ENCODE measurements at regions not wholly inside any gene's neighbourhood (a gene's known extent, or its start where the extent isn't known, plus 50 kb on each side); places are given as distances from the start of the nearest gene placed in this dataset.
A peak's percentile ranks its signal among the peaks of the same experiment; 100 is the strongest.

DNA sequence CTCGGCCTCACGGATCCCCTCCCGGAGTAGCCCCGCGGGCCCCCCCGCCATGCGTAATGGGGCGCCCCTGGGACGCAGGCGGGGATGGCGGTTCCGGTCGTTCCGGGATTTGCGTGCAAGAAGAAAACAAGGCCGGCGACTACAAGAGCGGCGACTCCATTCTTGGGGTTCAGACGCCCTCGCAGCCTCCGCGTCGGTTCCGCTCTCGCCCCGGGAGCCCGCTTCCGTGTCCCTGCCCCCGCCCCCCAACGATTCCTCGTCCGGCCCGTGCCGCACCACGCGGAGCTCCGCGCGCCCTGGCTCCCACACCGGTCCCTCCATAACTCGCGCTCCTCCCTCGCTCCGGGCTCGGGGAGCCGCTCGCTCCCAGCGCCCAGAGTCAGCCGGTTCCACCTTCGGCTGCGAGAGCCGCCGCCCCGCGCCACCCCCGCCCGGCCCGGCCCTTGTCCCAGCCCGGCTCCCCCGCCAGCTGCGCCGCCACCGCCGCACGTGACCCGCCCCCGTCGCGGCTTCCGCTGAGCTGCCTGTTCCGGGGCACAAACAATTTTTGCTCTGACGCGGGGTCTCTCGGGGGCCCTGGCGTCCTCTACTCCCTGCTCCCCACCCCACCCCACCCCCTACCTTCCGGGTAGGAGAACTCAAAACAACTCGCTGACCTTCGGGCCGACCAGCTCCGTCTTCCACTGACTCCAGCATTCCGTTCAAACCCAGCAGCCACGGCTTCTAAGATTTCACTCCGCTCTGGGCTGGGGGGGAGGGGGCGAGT lies 78.8 kb upstream of the BCOR start:
- dilution Hi-C loops (cut with MboI; ENCODE audit: extremely low pct_ligation_motif_present, low sequenced_read_pairs): no loop called here
- intact Hi-C loops (cut with micrococcal nuclease): loop anchor here (10.0 kb wide), 1 partner anchor 1372 kb away; the partner anchor contains the start of gene MID1IP1
- peak; percentile 20 for TF ChIP-seq POLR2AphosphoS5 (IDR thresholded peaks at IDR 0.05; ENCODE audit: insufficient read depth, low read depth, low read length)
- TF ChIP-seq EZH2 (IDR thresholded peaks at IDR 0.05; ENCODE audit: borderline replicate concordance, low read depth, low read length, severe bottlenecking): no peak
- Histone ChIP-seq H3K79me2 (ENCODE audit: control insufficient read depth, insufficient read depth, low read length) (no peaks in the 10 kb centered on the region), H3K9me3 (replicated peaks; ENCODE audit: control insufficient read depth, insufficient read depth, low read length) (no peaks in the 10 kb centered on the region), H3K4me3 (replicated peaks in 1 of 3; ENCODE audit: insufficient read depth in 1 of 3, low read depth in 1 of 3, low read length in 3 of 3) (peak overlapping the region in 2 of 3 experiments; percentile 36 to 49), H3K9ac (replicated peaks; ENCODE audit: extremely low read depth, insufficient read depth, low read length) (peak overlapping the region; percentile 74), H3K27me3 (ENCODE audit: control insufficient read depth in 2 of 2, insufficient read depth in 2 of 2, low read length in 2 of 2) (no peaks in the 10 kb centered on the region), H3K36me3 (ENCODE audit: control insufficient read depth in 2 of 2, extremely low read depth in 1 of 2, insufficient read depth in 2 of 2, low read length in 2 of 2) (no peaks in the 10 kb centered on the region), H3K4me2 (ENCODE audit: insufficient read depth, low read length) (peak overlapping the region; percentile 56), H2AFZ (ENCODE audit: low read depth, low read length) (peak overlapping the region; percentile 70), H3K9me1 (replicated peaks; ENCODE audit: control insufficient read depth, extremely low read depth, insufficient read depth, low read length) (no peaks in the 10 kb centered on the region), H3K4me1 (ENCODE audit: control insufficient read depth, extremely low read depth, insufficient read depth, low read length) (peaks cover 32% of the 10 kb centered on the region), H3K27ac (ENCODE audit: insufficient read depth, low read depth, low read length) (peak overlapping the region; percentile 66), H4K20me1 (replicated peaks; ENCODE audit: control insufficient read depth, extremely low read depth, insufficient read depth, low read length) (no peaks in the 10 kb centered on the region)
- peak; percentile 78 for FAIRE-seq
- DNase-seq (ENCODE audit: low read depth, low spot score): peak; percentile 14
- ChIA-PET CTCF (interaction anchor here (0.6 to 1.7 kb wide), 5 partner anchors 12 to 915 kb away, joined by 3 to 9 read pairs (median 3); no protein-coding TSS in a partner anchor), POLR2A (no interaction called here)
- BruUV-seq (replicated peaks): no TSS peak

DNA sequence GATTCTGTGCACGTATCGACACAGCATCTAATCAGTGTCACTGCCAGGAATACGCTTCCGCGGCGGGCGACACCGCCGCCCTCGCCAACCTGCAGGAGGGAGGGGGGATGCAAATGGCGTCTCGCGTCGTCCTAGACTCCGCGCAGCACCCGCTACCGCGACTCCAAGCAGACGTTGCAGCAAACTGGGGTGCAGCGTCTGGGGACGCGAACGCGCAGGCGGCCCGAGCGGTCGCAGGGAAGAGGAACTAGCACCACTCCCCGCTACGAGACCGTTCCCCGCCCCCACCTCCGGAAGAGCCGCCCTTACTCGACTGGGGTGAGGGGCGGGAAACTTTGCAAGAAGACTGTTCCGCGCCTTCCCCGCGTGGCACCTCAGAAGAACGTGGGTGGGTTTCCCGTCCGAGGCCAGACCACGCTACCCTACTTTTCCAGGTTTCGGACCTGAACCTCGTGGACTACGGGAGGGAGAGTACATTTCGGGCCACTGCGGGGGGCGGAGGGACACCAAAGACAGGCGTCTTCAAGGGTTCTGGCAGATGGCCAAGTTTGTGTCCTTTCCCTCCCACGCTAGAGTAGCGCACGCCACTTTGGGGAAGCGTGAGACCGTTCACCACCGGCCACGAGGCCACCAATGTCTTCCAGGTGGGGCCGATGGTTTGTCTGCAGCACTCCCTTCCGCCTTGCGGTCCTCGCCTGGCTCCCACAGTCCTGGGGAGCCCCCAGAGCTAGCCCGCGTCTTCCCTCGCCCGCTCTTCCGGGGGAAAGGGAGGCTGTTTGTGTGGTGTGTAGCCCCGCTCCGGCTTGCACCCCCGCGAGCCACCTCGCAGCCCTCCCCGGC lies 78.0 kb upstream of the BCOR start:
- TF ChIP-seq JUN (IDR thresholded peaks at IDR 0.05; ENCODE audit: borderline replicate concordance, insufficient read depth, insufficient read length, low read depth) (no peak), POLR2A (IDR thresholded peaks at IDR 0.05; ENCODE audit: low read depth, low read length) (peak; percentile 33), CTCF (IDR thresholded peaks at IDR 0.05; ENCODE audit: extremely low read depth in 1 of 2, insufficient read depth in 1 of 2, low read depth in 1 of 2, low read length in 2 of 2) (no peak), FOS (IDR thresholded peaks at IDR 0.05; ENCODE audit: borderline replicate concordance, insufficient read depth, low read length) (no peak), EZH2 (IDR thresholded peaks at IDR 0.05; ENCODE audit: borderline replicate concordance, low read depth, low read length, severe bottlenecking) (no peak), POLR2AphosphoS5 (IDR thresholded peaks at IDR 0.05; ENCODE audit: insufficient read depth, low read depth, low read length) (no peak), MYC (IDR thresholded peaks at IDR 0.05; ENCODE audit: low read depth, low read length) (peak; percentile 5), GATA2 (IDR thresholded peaks at IDR 0.05; ENCODE audit: insufficient read depth, insufficient read length, low read depth, low read length) (no peak)
- TF ChIP-seq, protein P1, sequence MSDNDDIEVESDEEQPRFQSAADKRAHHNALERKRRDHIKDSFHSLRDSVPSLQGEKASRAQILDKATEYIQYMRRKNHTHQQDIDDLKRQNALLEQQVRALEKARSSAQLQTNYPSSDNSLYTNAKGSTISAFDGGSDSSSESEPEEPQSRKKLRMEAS (IDR thresholded peaks at IDR 0.05; ENCODE audit: insufficient read depth, insufficient read length): no peak
- Histone ChIP-seq H2AFZ (ENCODE audit: low read depth, low read length) (peak overlapping the region; percentile 70), H3K4me2 (ENCODE audit: insufficient read depth, low read length) (peak overlapping the region; percentile 56), H3K79me2 (ENCODE audit: control insufficient read depth, insufficient read depth, low read length) (no peaks in the 10 kb centered on the region), H3K9ac (replicated peaks; ENCODE audit: extremely low read depth, insufficient read depth, low read length) (peak overlapping the region; percentile 74), H3K4me3 (replicated peaks in 1 of 3; ENCODE audit: insufficient read depth in 1 of 3, low read depth in 1 of 3, low read length in 3 of 3) (peak overlapping the region; percentile 6 to 49 (median 36)), H3K9me3 (replicated peaks; ENCODE audit: control insufficient read depth, insufficient read depth, low read length) (no peaks in the 10 kb centered on the region), H3K9me1 (replicated peaks; ENCODE audit: control insufficient read depth, extremely low read depth, insufficient read depth, low read length) (no peaks in the 10 kb centered on the region), H3K36me3 (ENCODE audit: control insufficient read depth in 2 of 2, extremely low read depth in 1 of 2, insufficient read depth in 2 of 2, low read length in 2 of 2) (no peaks in the 10 kb centered on the region), H3K27ac (ENCODE audit: insufficient read depth, low read depth, low read length) (peak overlapping the region; percentile 66), H3K27me3 (ENCODE audit: control insufficient read depth in 2 of 2, insufficient read depth in 2 of 2, low read length in 2 of 2) (no peaks in the 10 kb centered on the region), H4K20me1 (replicated peaks; ENCODE audit: control insufficient read depth, extremely low read depth, insufficient read depth, low read length) (no peaks in the 10 kb centered on the region), H3K4me1 (ENCODE audit: control insufficient read depth, extremely low read depth, insufficient read depth, low read length) (peaks cover 39% of the 10 kb centered on the region)
- dilution Hi-C loops (cut with MboI; ENCODE audit: extremely low pct_ligation_motif_present, low sequenced_read_pairs) (no loop called here), intact Hi-C loops (cut with micrococcal nuclease) (loop anchor here (1.0 to 10.0 kb wide), 4 partner anchors 21 to 1371 kb away; partner anchors contain the start of gene MID1IP1)
- no TSS peak for BruUV-seq (replicated peaks)
- POLR2A ChIA-PET: no interaction called here
- FAIRE-seq (peak; percentile 83), DNase-seq (ENCODE audit: low read depth, low spot score) (peak; percentile 42)
- CTCF ChIA-PET: interaction anchor here (1.7 kb wide), 1 partner anchor 69 kb away, joined by 9 read pairs; no protein-coding TSS in a partner anchor

All from endothelial cell of umbilical vein (primary cell).